ENCODE measurements at regions not wholly inside any gene's neighbourhood (a gene's known extent, or its start where the extent isn't known, plus 50 kb on each side); places are given as distances from the start of the nearest gene placed in this dataset.
"Not testable (repeated sequence)": the region's sequence is repeated elsewhere in the genome, so short reads cannot be mapped to it uniquely, and the experiment has no call there.

DNA sequence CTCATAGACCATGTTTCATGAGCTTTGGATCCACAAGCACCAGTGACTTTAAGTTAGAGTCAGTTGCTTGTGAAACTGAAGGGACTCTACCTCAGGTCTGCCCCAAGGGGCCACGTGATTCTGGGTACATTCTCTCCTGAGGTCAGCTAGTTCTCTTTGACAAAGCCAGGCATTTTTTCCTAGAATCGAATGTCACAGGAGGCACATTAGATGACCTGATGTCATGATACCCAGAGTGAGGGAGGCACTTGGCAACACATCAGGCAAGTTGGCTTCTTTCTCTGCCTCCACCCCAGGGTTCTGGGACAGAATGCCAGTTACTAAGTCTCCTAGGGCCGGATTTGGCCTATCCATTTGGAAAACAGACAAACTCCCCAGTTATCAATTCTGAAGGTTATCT lies 93.0 kb downstream of the APIP start:
- H3K9me3 Mint-ChIP-seq (ENCODE audit: low read depth, unreplicated experiment): no peaks in the 10 kb centered on the region
- DNase-seq: no peak
- TF ChIP-seq CTCF (IDR thresholded peaks at IDR 0.05; ENCODE audit: unreplicated experiment): no peak
- no peak overlapping the region for H3K4me3 Mint-ChIP-seq (ENCODE audit: low read depth, unreplicated experiment)
- no peak overlapping the region for H3K27ac Mint-ChIP-seq (ENCODE audit: unreplicated experiment)
- no peaks in the 10 kb centered on the region for H3K27me3 Mint-ChIP-seq (ENCODE audit: unreplicated experiment)
- no TSS peak for BruUV-seq (replicated peaks)
- H3K36me3 Mint-ChIP-seq (ENCODE audit: insufficient read depth, unreplicated experiment): peaks cover 9% of the 10 kb centered on the region
- H3K4me1 Mint-ChIP-seq (ENCODE audit: low read depth, unreplicated experiment): peaks cover 55% of the 10 kb centered on the region
- CTCF ChIA-PET: no interaction called here
- intact Hi-C loops (cut with micrococcal nuclease; ENCODE audit: unreplicated experiment): no loop called here

- CTCF ChIA-PET: interaction anchor here (0.8 kb wide), 1 partner anchor 27 kb away, joined by 3 read pairs; no protein-coding TSS in a partner anchor
- H3K4me1 Mint-ChIP-seq (ENCODE audit: low read depth, unreplicated experiment): peaks cover 25% of the 10 kb centered on the region
Observed at GRCh38 chr11:34819740-34820482, 96.3 kb downstream of the APIP start.

GRCh38 chr11:34817812-34818211 lies 98.4 kb downstream of the APIP start:
- BruUV-seq (replicated peaks); CTCF ChIA-PET; H3K27ac Mint-ChIP-seq (ENCODE audit: unreplicated experiment); H3K27me3 Mint-ChIP-seq (ENCODE audit: unreplicated experiment); H3K4me3 Mint-ChIP-seq (ENCODE audit: low read depth, unreplicated experiment); H3K36me3 Mint-ChIP-seq (ENCODE audit: insufficient read depth, unreplicated experiment); H3K9me3 Mint-ChIP-seq (ENCODE audit: low read depth, unreplicated experiment); H3K4me1 Mint-ChIP-seq (ENCODE audit: low read depth, unreplicated experiment); intact Hi-C loops (cut with micrococcal nuclease; ENCODE audit: unreplicated experiment); DNase-seq: not testable (repeated sequence)

More at GRCh38 chr11:34819740-34820482, 96.3 kb downstream of the APIP start:
- TF ChIP-seq CTCF (IDR thresholded peaks at IDR 0.05; ENCODE audit: unreplicated experiment): no peak
- peaks cover 4% of the 10 kb centered on the region for H3K9me3 Mint-ChIP-seq (ENCODE audit: low read depth, unreplicated experiment)
- DNase-seq: no peak
- intact Hi-C loops (cut with micrococcal nuclease; ENCODE audit: unreplicated experiment): no loop called here
- H3K4me3 Mint-ChIP-seq (ENCODE audit: low read depth, unreplicated experiment): no peak overlapping the region
- H3K27me3 Mint-ChIP-seq (ENCODE audit: unreplicated experiment): no peaks in the 10 kb centered on the region
- H3K36me3 Mint-ChIP-seq (ENCODE audit: insufficient read depth, unreplicated experiment): no peaks in the 10 kb centered on the region
- no TSS peak for BruUV-seq (replicated peaks)
- no peak overlapping the region for H3K27ac Mint-ChIP-seq (ENCODE audit: unreplicated experiment)

GRCh38 chr11:34816698-34817213 lies 99.4 kb downstream of the APIP start:
- H3K4me1 Mint-ChIP-seq (ENCODE audit: low read depth, unreplicated experiment): peaks cover 2% of the 10 kb centered on the region
- H3K9me3 Mint-ChIP-seq (ENCODE audit: low read depth, unreplicated experiment): peaks cover 9% of the 10 kb centered on the region
- no peaks in the 10 kb centered on the region for H3K36me3 Mint-ChIP-seq (ENCODE audit: insufficient read depth, unreplicated experiment)
- no TSS peak for BruUV-seq (replicated peaks)
- no peak for TF ChIP-seq CTCF (IDR thresholded peaks at IDR 0.05; ENCODE audit: unreplicated experiment)
- no peak overlapping the region for H3K27ac Mint-ChIP-seq (ENCODE audit: unreplicated experiment)
- H3K27me3 Mint-ChIP-seq (ENCODE audit: unreplicated experiment): no peaks in the 10 kb centered on the region
- CTCF ChIA-PET: no interaction called here
- intact Hi-C loops (cut with micrococcal nuclease; ENCODE audit: unreplicated experiment): no loop called here
- no peak overlapping the region for H3K4me3 Mint-ChIP-seq (ENCODE audit: low read depth, unreplicated experiment)
- no peak for DNase-seq
